ENCODE measurements at regions not wholly inside any gene's neighbourhood (a gene's known extent, or its start where the extent isn't known, plus 50 kb on each side); places are given as distances from the start of the nearest gene placed in this dataset.

- no peak for DNase-seq (ENCODE audit: low spot score)
- Histone ChIP-seq H3K4me3 (no peak overlapping the region), H3K36me3 (no peaks in the 10 kb centered on the region), H3K4me1 (peaks cover 0 to 13% of the 10 kb centered on the region in 2 donors), H3K9me3 (no peaks in the 10 kb centered on the region), H3K27me3 (no peaks in the 10 kb centered on the region), H3K27ac (no peak overlapping the region)
- TF ChIP-seq, protein P1, sequence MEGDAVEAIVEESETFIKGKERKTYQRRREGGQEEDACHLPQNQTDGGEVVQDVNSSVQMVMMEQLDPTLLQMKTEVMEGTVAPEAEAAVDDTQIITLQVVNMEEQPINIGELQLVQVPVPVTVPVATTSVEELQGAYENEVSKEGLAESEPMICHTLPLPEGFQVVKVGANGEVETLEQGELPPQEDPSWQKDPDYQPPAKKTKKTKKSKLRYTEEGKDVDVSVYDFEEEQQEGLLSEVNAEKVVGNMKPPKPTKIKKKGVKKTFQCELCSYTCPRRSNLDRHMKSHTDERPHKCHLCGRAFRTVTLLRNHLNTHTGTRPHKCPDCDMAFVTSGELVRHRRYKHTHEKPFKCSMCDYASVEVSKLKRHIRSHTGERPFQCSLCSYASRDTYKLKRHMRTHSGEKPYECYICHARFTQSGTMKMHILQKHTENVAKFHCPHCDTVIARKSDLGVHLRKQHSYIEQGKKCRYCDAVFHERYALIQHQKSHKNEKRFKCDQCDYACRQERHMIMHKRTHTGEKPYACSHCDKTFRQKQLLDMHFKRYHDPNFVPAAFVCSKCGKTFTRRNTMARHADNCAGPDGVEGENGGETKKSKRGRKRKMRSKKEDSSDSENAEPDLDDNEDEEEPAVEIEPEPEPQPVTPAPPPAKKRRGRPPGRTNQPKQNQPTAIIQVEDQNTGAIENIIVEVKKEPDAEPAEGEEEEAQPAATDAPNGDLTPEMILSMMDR (IDR thresholded peaks at IDR 0.05) = no peak
These were observed 283.1 kb downstream of the PLPP3 start for GRCh38 chr1:56295949-56296929.

GRCh38 chr1:56291374-56291919 is 287.9 kb downstream of the PLPP3 start:
- Histone ChIP-seq H3K27me3 (no peaks in the 10 kb centered on the region), H3K36me3 (no peaks in the 10 kb centered on the region), H3K27ac (no peak overlapping the region), H3K4me3 (no peak overlapping the region), H3K9me3 (no peaks in the 10 kb centered on the region), H3K4me1 (peaks cover 0 to 14% of the 10 kb centered on the region in 2 donors)
- DNase-seq (ENCODE audit: low spot score) = no peak
- TF ChIP-seq, protein P1 (IDR thresholded peaks at IDR 0.05) = no peak

GRCh38 chr1:56289260-56289659 is 290.1 kb downstream of the PLPP3 start:
- peaks cover 0 to 27% of the 10 kb centered on the region in 2 donors for H3K4me1 ChIP-seq
- H3K36me3 ChIP-seq = no peaks in the 10 kb centered on the region
- no peaks in the 10 kb centered on the region for H3K27me3 ChIP-seq
- no peak for DNase-seq (ENCODE audit: low spot score)
- no peak overlapping the region for H3K4me3 ChIP-seq
- H3K27ac ChIP-seq = no peak overlapping the region
- TF ChIP-seq, protein P1 (IDR thresholded peaks at IDR 0.05) = no peak
- H3K9me3 ChIP-seq = no peaks in the 10 kb centered on the region

DNA sequence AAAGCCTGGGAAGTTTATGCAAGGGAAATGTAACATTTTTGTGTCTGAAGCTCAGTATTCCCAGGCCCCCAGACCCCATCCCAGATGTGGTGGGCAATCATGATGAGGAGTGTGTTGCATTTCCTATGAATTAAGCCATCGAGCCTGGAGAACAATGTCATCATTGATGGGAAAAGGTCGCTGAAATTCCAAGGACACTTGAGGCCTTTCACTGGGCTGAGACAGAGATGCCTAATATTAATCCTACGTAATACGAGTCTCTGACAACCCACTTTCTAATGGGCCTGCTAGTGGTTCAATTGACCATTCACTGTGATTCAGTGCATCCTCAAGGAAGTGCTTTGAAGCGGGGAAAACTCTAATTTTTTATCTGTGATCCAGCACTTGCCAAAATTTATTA is 291.6 kb downstream of the PLPP3 start:
- H3K27ac ChIP-seq = no peak overlapping the region
- DNase-seq (ENCODE audit: low spot score) = no peak
- peaks cover 0 to 26% of the 10 kb centered on the region in 2 donors for H3K4me1 ChIP-seq
- no peak overlapping the region for H3K4me3 ChIP-seq
- TF ChIP-seq, protein P1 (IDR thresholded peaks at IDR 0.05) = no peak
- no peaks in the 10 kb centered on the region for H3K27me3 ChIP-seq
- no peaks in the 10 kb centered on the region for H3K36me3 ChIP-seq
- H3K9me3 ChIP-seq = no peaks in the 10 kb centered on the region

GRCh38 chr1:56286956-56287355 is 292.4 kb downstream of the PLPP3 start:
- peaks cover 0 to 21% of the 10 kb centered on the region in 2 donors for H3K4me1 ChIP-seq
- no peaks in the 10 kb centered on the region for H3K27me3 ChIP-seq

More at GRCh38 chr1:56286956-56287355, 292.4 kb downstream of the PLPP3 start:
- TF ChIP-seq, protein P1 (IDR thresholded peaks at IDR 0.05) = no peak
- no peak overlapping the region for H3K27ac ChIP-seq
- DNase-seq (ENCODE audit: low spot score) = no peak
- H3K4me3 ChIP-seq = no peak overlapping the region
- H3K36me3 ChIP-seq = no peaks in the 10 kb centered on the region
- no peaks in the 10 kb centered on the region for H3K9me3 ChIP-seq
